ENCODE measurements at regions not wholly inside any gene's neighbourhood (a gene's known extent, or its start where the extent isn't known, plus 50 kb on each side); places are given as distances from the start of the nearest gene placed in this dataset.
"Not testable (repeated sequence)": the region's sequence is repeated elsewhere in the genome, so short reads cannot be mapped to it uniquely, and the experiment has no call there.

- Histone ChIP-seq H3K27ac (no peak overlapping the region), H3K36me3 (no peaks in the 10 kb centered on the region), H3K4me3 (ENCODE audit: low read depth, low read length) (no peak overlapping the region), H3K9me3 (ENCODE audit: severe bottlenecking) (no peaks in the 10 kb centered on the region), H3K27me3 (ENCODE audit: insufficient read depth, low read depth, severe bottlenecking) (no peaks in the 10 kb centered on the region)
- DNase-seq = no peak
- TF ChIP-seq CTCF (IDR thresholded peaks at IDR 0.05; ENCODE audit: low read depth, low read length) = no peak
Observed at GRCh38 chr5:98365126-98365525, 408.3 kb upstream of the RGMB start.

GRCh38 chr5:98368141-98368540, 405.3 kb upstream of the RGMB start:
- Histone ChIP-seq H3K36me3 (no peaks in the 10 kb centered on the region), H3K9me3 (ENCODE audit: severe bottlenecking) (no peaks in the 10 kb centered on the region), H3K4me3 (ENCODE audit: low read depth, low read length) (no peak overlapping the region), H3K27me3 (ENCODE audit: insufficient read depth, low read depth, severe bottlenecking) (no peaks in the 10 kb centered on the region), H3K27ac (no peak overlapping the region)
- no peak for TF ChIP-seq CTCF (IDR thresholded peaks at IDR 0.05; ENCODE audit: low read depth, low read length)
- DNase-seq = no peak

GRCh38 chr5:98372351-98372750, 401.1 kb upstream of the RGMB start:
- Histone ChIP-seq H3K27ac (no peak overlapping the region), H3K36me3 (no peaks in the 10 kb centered on the region), H3K9me3 (ENCODE audit: severe bottlenecking) (no peaks in the 10 kb centered on the region), H3K27me3 (ENCODE audit: insufficient read depth, low read depth, severe bottlenecking) (no peaks in the 10 kb centered on the region), H3K4me3 (ENCODE audit: low read depth, low read length) (no peak overlapping the region)
- TF ChIP-seq CTCF (IDR thresholded peaks at IDR 0.05; ENCODE audit: low read depth, low read length) = no peak
- no peak for DNase-seq

GRCh38 chr5:98391921-98392625, 381.4 kb upstream of the RGMB start:
- Histone ChIP-seq H3K9me3 (ENCODE audit: severe bottlenecking) (no peaks in the 10 kb centered on the region), H3K4me3 (ENCODE audit: low read depth, low read length) (no peak overlapping the region), H3K27ac (no peak overlapping the region), H3K27me3 (ENCODE audit: insufficient read depth, low read depth, severe bottlenecking) (no peaks in the 10 kb centered on the region), H3K36me3 (no peaks in the 10 kb centered on the region)
- DNase-seq = no peak
- no peak for TF ChIP-seq CTCF (IDR thresholded peaks at IDR 0.05; ENCODE audit: low read depth, low read length)

GRCh38 chr5:98393205-98393604, 380.3 kb upstream of the RGMB start:
- not testable (repeated sequence) for H3K27me3 ChIP-seq (ENCODE audit: insufficient read depth, low read depth, severe bottlenecking); H3K4me3 ChIP-seq (ENCODE audit: low read depth, low read length); DNase-seq; H3K27ac ChIP-seq; H3K9me3 ChIP-seq (ENCODE audit: severe bottlenecking); H3K36me3 ChIP-seq

- TF ChIP-seq CTCF (IDR thresholded peaks at IDR 0.05; ENCODE audit: low read depth, low read length) = no peak
Observed at GRCh38 chr5:98397081-98397480, 376.4 kb upstream of the RGMB start.

More at GRCh38 chr5:98397081-98397480, 376.4 kb upstream of the RGMB start:
- no peak overlapping the region for H3K4me3 ChIP-seq (ENCODE audit: low read depth, low read length)
- H3K36me3 ChIP-seq = no peaks in the 10 kb centered on the region
- no peaks in the 10 kb centered on the region for H3K27me3 ChIP-seq (ENCODE audit: insufficient read depth, low read depth, severe bottlenecking)
- H3K9me3 ChIP-seq (ENCODE audit: severe bottlenecking) = no peaks in the 10 kb centered on the region
- DNase-seq = no peak
- no peak overlapping the region for H3K27ac ChIP-seq
